ENCODE measurements at regions not wholly inside any gene's neighbourhood (a gene's known extent, or its start where the extent isn't known, plus 50 kb on each side); places are given as distances from the start of the nearest gene placed in this dataset.

DNA sequence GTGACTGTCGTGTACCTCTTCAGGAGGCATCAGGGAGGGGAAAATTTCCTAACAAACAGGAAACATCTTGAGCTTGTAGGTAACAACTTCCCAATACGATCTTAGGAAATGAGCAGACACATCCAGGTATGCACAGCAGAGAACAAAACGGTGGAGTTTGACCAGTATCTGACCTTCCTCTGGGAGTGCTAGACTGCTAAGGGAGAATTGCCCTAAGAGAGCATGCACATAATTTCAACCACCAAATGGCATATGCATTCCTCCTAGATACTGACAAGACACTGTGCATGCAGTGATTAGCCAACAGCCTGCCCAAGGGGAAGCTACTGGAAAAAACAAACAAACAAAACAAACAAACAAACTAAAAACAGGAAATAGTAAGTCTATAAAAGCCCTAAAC, 120.6 kb upstream of the RBBP6 start:
- H3K4me1 Mint-ChIP-seq, result peaks cover 11 to 14% of the 10 kb centered on the region in 2 experiments
- no peak overlapping the region for H4K5ac ChIP-seq (ENCODE audit: insufficient read length, low read depth, low read length)
- no peak for DNase-seq
- H3K9me3 ChIP-seq (ENCODE audit: control insufficient read depth, low read depth, low read length), result no peaks in the 10 kb centered on the region
- H2AK5ac ChIP-seq (ENCODE audit: insufficient read length, low read length), result no peak overlapping the region
- no peak overlapping the region for H2BK120ac ChIP-seq (ENCODE audit: low read depth, low read length, poor library complexity, severe bottlenecking)
- H3K14ac ChIP-seq (ENCODE audit: insufficient read depth, low read length), result no peak overlapping the region
- no peaks in the 10 kb centered on the region for H3K79me2 ChIP-seq (ENCODE audit: insufficient read depth, low read length)
- TF ChIP-seq, protein P1, sequence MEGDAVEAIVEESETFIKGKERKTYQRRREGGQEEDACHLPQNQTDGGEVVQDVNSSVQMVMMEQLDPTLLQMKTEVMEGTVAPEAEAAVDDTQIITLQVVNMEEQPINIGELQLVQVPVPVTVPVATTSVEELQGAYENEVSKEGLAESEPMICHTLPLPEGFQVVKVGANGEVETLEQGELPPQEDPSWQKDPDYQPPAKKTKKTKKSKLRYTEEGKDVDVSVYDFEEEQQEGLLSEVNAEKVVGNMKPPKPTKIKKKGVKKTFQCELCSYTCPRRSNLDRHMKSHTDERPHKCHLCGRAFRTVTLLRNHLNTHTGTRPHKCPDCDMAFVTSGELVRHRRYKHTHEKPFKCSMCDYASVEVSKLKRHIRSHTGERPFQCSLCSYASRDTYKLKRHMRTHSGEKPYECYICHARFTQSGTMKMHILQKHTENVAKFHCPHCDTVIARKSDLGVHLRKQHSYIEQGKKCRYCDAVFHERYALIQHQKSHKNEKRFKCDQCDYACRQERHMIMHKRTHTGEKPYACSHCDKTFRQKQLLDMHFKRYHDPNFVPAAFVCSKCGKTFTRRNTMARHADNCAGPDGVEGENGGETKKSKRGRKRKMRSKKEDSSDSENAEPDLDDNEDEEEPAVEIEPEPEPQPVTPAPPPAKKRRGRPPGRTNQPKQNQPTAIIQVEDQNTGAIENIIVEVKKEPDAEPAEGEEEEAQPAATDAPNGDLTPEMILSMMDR (conservative IDR thresholded peaks at IDR 0.05), result no peak
- no peak overlapping the region for H2BK20ac ChIP-seq (ENCODE audit: low read depth, low read length, poor library complexity, severe bottlenecking)
- no peak overlapping the region for H2BK15ac ChIP-seq (ENCODE audit: low read depth, low read length)
- no peak overlapping the region for H4K8ac ChIP-seq (replicated peaks; ENCODE audit: insufficient read length, low read depth, low read length)
- peaks cover 0 to 6% (median 0%) of the 10 kb centered on the region in 3 experiments; a peak in 2 of 7 replicates for H3K36me3 Mint-ChIP-seq (ENCODE audit: insufficient read depth in 1 of 3, low read depth in 3 of 3)
- H3K23me2 ChIP-seq (ENCODE audit: insufficient read length, low read depth, low read length, poor library complexity, severe bottlenecking), result no peaks in the 10 kb centered on the region
- H3K18ac ChIP-seq (ENCODE audit: insufficient read length, low read depth, low read length), result no peak overlapping the region
- WGBS (ENCODE audit: extremely low coverage, insufficient read length, low lambda C conversion rate), result no CpG with 5 or more reads among the region's 3 CpGs
- no peak overlapping the region for H3K56ac ChIP-seq (ENCODE audit: insufficient read length, low read depth, low read length)
- no peak overlapping the region for H2AFZ ChIP-seq (ENCODE audit: low read length)
- H3K27me3 ChIP-seq (ENCODE audit: insufficient read depth, low read length), result no peaks in the 10 kb centered on the region
- peaks cover 2% of the 10 kb centered on the region; the same call in 1 of the 2 replicates for H3K4me1 ChIP-seq (ENCODE audit: insufficient read depth, low read length)
- H3K4ac ChIP-seq (ENCODE audit: low read depth, low read length), result no peak overlapping the region
- no peaks in the 10 kb centered on the region; the same call in none of the 2 replicates for H3K27me3 Mint-ChIP-seq (ENCODE audit: low read depth)
- no peak overlapping the region for H3K27ac ChIP-seq (ENCODE audit: insufficient read length, low read depth, low read length)
- H3K9me3 Mint-ChIP-seq, result peaks cover 3 to 4% of the 10 kb centered on the region in 2 experiments; a peak in 4 of 5 replicates
- no peaks in the 10 kb centered on the region for H4K20me1 ChIP-seq (ENCODE audit: control insufficient read depth, insufficient read depth, insufficient read length)
- no peak overlapping the region for H3K4me3 Mint-ChIP-seq
- H2BK12ac ChIP-seq (ENCODE audit: insufficient read length, low read depth, low read length), result no peak overlapping the region
- no peak overlapping the region for H3K9ac ChIP-seq (ENCODE audit: extremely low read depth, insufficient read length, low read length)
- H3K4me2 ChIP-seq (ENCODE audit: insufficient read depth, insufficient read length, low read length), result no peak overlapping the region
- H3K23ac ChIP-seq (ENCODE audit: insufficient read length, low read depth, low read length), result no peak overlapping the region
- no peak overlapping the region; a peak in 1 of 7 replicates for H3K27ac Mint-ChIP-seq
- H3K79me1 ChIP-seq (ENCODE audit: insufficient read depth, low read depth, low read length, poor library complexity, severe bottlenecking), result no peaks in the 10 kb centered on the region
- no peak overlapping the region for H4K91ac ChIP-seq (ENCODE audit: insufficient read length, low read depth, low read length)
- H2BK5ac ChIP-seq (ENCODE audit: insufficient read length, low read length), result no peak overlapping the region
- H3T11ph ChIP-seq (ENCODE audit: low read length), result no peak overlapping the region
